KOPT-K1 (cell line): ENCODE measurements at regions not wholly inside any gene's neighbourhood (a gene's known extent, or its start where the extent isn't known, plus 50 kb on each side); places are given as distances from the start of the nearest gene placed in this dataset.

Experiments used
- H3K27ac ChIP-seq: fragments of 200-600 bp; sonication (generic); 2 replicates; pipeline ENCODE4 v1.5.1; 2016; ENCODE audit warnings: antibody characterized with exemption, mild to moderate bottlenecking, low read depth, low read length; ENCODE audit not compliant: poor library complexity, severe bottlenecking
- H3K36me3 ChIP-seq: fragments of 200-600 bp; sonication (generic); 2 replicates; pipeline ENCODE4 v1.5.1; 2017; ENCODE audit warnings: antibody characterized with exemption, mild to moderate bottlenecking, low read length, moderate library complexity; ENCODE audit not compliant: insufficient read depth
- H3K9me3 ChIP-seq: fragments of 200-600 bp; sonication (generic); 2 replicates; pipeline ENCODE4 v1.5.1; 2017; ENCODE audit warnings: antibody characterized with exemption, low read length, mild to moderate bottlenecking; ENCODE audit not compliant: insufficient read depth, poor library complexity, severe bottlenecking

- Histone ChIP-seq H3K9me3 (no peaks in the 10 kb centered on the region), H3K36me3 (no peaks in the 10 kb centered on the region), H3K27ac (no peak overlapping the region)
Observed at GRCh38 chr4:160772668-160773067, 1391.1 kb downstream of the FSTL5 start.

GRCh38 chr4:160795216-160795615, 1368.6 kb downstream of the FSTL5 start:
- Histone ChIP-seq H3K27ac (no peak overlapping the region), H3K9me3 (no peaks in the 10 kb centered on the region), H3K36me3 (no peaks in the 10 kb centered on the region)

- Histone ChIP-seq H3K36me3 (no peaks in the 10 kb centered on the region), H3K9me3 (no peaks in the 10 kb centered on the region), H3K27ac (no peak overlapping the region)
Observed at GRCh38 chr4:160808174-160808573, 1355.6 kb downstream of the FSTL5 start.

- Histone ChIP-seq H3K9me3 (no peaks in the 10 kb centered on the region), H3K36me3 (no peaks in the 10 kb centered on the region), H3K27ac (no peak overlapping the region)
Observed at GRCh38 chr4:160809576-160809975, 1354.2 kb downstream of the FSTL5 start.

GRCh38 chr4:160810424-160810823, 1353.4 kb downstream of the FSTL5 start:
- Histone ChIP-seq H3K27ac (no peak overlapping the region), H3K36me3 (no peaks in the 10 kb centered on the region), H3K9me3 (no peaks in the 10 kb centered on the region)

GRCh38 chr4:160810941-160811340, 1352.9 kb downstream of the FSTL5 start:
- Histone ChIP-seq H3K36me3 (no peaks in the 10 kb centered on the region), H3K27ac (no peak overlapping the region), H3K9me3 (no peaks in the 10 kb centered on the region)

GRCh38 chr4:160811956-160812355, 1351.8 kb downstream of the FSTL5 start:
- H3K9me3 ChIP-seq = no peaks in the 10 kb centered on the region
- H3K27ac ChIP-seq = no peak overlapping the region
- no peaks in the 10 kb centered on the region for H3K36me3 ChIP-seq

- Histone ChIP-seq H3K9me3 (no peaks in the 10 kb centered on the region), H3K27ac (no peak overlapping the region), H3K36me3 (no peaks in the 10 kb centered on the region)
Observed at GRCh38 chr4:160814726-160815125, 1349.1 kb downstream of the FSTL5 start.

GRCh38 chr4:160818571-160818970, 1345.2 kb downstream of the FSTL5 start:
- H3K36me3 ChIP-seq = no peaks in the 10 kb centered on the region
- no peaks in the 10 kb centered on the region for H3K9me3 ChIP-seq
- no peak overlapping the region for H3K27ac ChIP-seq

- Histone ChIP-seq H3K36me3 (no peaks in the 10 kb centered on the region), H3K9me3 (no peaks in the 10 kb centered on the region), H3K27ac (no peak overlapping the region)
Observed at GRCh38 chr4:160819791-160820190, 1344.0 kb downstream of the FSTL5 start.

GRCh38 chr4:160824481-160824880, 1339.3 kb downstream of the FSTL5 start:
- H3K27ac ChIP-seq = no peak overlapping the region
- H3K9me3 ChIP-seq = no peaks in the 10 kb centered on the region
- no peaks in the 10 kb centered on the region for H3K36me3 ChIP-seq

GRCh38 chr4:160825644-160826338, 1338.0 kb downstream of the FSTL5 start:
- Histone ChIP-seq H3K36me3 (no peaks in the 10 kb centered on the region), H3K27ac (no peak overlapping the region), H3K9me3 (no peaks in the 10 kb centered on the region)

GRCh38 chr4:160826339-160826679, 1337.5 kb downstream of the FSTL5 start:
- Histone ChIP-seq H3K27ac (no peak overlapping the region), H3K36me3 (no peaks in the 10 kb centered on the region), H3K9me3 (no peaks in the 10 kb centered on the region)

GRCh38 chr4:160831165-160831922, 1332.5 kb downstream of the FSTL5 start:
- H3K27ac ChIP-seq = no peak overlapping the region
- no peaks in the 10 kb centered on the region for H3K9me3 ChIP-seq
- no peaks in the 10 kb centered on the region for H3K36me3 ChIP-seq

GRCh38 chr4:160835789-160836188, 1328.0 kb downstream of the FSTL5 start:
- Histone ChIP-seq H3K36me3 (no peaks in the 10 kb centered on the region), H3K27ac (no peak overlapping the region), H3K9me3 (no peaks in the 10 kb centered on the region)

GRCh38 chr4:160836431-160836830, 1327.4 kb downstream of the FSTL5 start:
- Histone ChIP-seq H3K27ac (no peak overlapping the region), H3K36me3 (no peaks in the 10 kb centered on the region)

More at GRCh38 chr4:160836431-160836830, 1327.4 kb downstream of the FSTL5 start:
- no peaks in the 10 kb centered on the region for H3K9me3 ChIP-seq
